ENCODE measurements at regions not wholly inside any gene's neighbourhood (a gene's known extent, or its start where the extent isn't known, plus 50 kb on each side); places are given as distances from the start of the nearest gene placed in this dataset.

DNA sequence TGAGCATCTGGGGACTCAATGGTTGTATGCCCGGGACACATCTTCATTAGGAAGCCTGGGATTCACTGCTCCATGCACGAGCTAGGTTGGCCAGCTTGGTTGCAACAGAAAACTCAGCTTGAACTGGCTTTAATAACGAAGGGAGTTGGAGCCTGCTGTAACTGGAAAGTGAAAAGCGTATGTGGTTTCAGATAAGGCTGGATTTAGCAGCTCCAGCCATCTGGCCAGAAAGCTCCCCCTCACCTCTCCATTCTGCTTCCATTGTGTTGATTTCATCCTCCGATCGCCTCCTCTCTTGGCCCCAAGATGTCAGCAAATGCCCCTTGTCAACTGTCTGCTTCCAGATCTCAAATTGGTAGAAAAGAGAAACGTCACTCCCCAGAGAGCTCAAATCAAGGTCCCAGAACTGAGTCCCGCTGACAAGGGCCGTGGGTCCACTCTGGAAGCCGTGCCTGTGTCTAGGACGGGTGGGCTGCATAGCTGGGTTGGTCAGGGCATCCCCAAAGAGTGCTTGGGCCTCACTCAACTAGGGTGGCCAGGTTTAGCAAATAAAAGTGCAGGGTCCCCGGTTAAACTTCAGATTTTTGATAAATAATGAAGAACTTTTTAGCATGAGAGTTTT is 117.0 kb upstream of the PMEPA1 start:
- TF ChIP-seq, protein P1, sequence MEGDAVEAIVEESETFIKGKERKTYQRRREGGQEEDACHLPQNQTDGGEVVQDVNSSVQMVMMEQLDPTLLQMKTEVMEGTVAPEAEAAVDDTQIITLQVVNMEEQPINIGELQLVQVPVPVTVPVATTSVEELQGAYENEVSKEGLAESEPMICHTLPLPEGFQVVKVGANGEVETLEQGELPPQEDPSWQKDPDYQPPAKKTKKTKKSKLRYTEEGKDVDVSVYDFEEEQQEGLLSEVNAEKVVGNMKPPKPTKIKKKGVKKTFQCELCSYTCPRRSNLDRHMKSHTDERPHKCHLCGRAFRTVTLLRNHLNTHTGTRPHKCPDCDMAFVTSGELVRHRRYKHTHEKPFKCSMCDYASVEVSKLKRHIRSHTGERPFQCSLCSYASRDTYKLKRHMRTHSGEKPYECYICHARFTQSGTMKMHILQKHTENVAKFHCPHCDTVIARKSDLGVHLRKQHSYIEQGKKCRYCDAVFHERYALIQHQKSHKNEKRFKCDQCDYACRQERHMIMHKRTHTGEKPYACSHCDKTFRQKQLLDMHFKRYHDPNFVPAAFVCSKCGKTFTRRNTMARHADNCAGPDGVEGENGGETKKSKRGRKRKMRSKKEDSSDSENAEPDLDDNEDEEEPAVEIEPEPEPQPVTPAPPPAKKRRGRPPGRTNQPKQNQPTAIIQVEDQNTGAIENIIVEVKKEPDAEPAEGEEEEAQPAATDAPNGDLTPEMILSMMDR (IDR thresholded peaks at IDR 0.05; ENCODE audit: low read length) = no peak
- no peak for TF ChIP-seq EZH2 (IDR thresholded peaks at IDR 0.05; ENCODE audit: borderline replicate concordance, low read length)

Data from OCI-LY1 (cell line).